ENCODE measurements at regions not wholly inside any gene's neighbourhood (a gene's known extent, or its start where the extent isn't known, plus 50 kb on each side); places are given as distances from the start of the nearest gene placed in this dataset.

DNA sequence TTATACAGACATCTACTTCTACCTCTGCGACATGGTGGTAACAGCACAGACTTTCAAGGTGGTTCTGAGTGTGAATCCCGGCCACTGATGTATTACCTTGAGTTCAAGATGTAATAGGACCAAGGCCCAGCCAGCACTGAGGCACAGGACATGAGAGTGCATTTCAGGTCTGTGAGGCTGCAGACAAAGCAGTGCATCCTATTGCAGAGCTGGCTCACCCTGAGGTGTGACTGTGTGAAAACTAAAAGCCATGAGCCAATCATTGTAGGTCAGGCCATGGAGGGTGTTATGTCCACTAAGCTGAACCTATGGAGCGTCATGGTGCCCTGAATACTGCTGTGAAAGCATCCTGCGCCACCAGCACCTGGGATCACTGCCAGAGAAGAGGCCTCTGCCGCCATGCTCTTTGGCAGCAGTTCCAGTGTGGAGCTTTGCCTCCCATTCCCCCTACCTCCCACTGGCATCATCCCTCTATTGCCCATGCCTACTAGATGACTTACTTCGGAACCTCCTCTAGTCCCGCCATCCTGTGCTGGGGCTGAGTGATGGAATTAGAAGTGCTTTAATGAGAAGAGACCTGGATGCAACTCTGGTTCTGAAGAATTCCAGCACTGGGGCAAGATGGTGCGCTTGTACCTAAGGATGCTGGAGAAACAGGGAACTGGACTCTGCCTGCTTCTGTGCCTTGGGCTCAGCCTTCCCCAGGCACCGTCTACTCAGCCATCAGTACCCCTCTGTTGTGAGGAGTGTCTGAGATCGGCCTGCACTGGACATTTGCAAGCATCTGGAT lies 112.0 kb upstream of the RMDN2 start:
- DNase-seq, result no peak

DNA sequence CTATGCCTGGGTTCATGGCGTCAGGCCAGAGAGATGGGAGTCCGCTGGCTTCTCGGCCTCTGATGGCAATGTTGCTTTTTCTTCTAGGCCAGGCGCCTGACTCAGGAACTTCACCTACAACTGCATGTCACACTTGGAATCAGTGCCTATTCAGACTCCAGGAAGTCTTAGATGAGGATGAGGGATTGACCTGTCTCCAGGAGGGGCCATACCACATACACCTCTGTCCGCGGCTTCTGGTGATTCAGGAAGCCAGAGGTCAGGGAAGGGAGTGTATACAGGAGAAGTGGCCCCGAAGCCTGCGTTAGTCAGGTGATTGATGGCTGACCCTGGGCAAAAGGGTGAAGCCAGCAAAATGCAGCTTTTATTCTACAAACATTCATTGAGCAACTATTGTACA lies 109.1 kb upstream of the RMDN2 start:
- no peak for DNase-seq

DNA sequence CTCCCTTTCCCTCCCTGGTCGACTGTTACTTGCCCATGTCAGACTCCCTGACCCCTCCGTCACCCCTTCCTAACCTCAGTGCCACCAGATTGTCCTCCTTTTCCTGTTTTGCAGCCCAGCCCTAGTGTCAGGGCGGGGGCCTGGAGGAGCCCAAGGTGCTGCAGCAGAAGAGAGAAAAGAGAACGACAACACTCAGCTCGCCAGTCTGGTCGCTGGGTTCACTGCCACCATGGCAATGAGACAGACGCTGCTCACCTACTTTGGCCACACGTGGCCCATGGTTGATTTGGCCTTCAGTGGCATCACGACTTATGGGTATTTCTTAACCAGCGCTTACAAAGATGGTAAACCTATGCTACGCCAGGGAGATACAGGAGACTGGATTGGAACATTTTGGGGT lies 108.4 kb upstream of the RMDN2 start:
- DNase-seq, result no peak

DNA sequence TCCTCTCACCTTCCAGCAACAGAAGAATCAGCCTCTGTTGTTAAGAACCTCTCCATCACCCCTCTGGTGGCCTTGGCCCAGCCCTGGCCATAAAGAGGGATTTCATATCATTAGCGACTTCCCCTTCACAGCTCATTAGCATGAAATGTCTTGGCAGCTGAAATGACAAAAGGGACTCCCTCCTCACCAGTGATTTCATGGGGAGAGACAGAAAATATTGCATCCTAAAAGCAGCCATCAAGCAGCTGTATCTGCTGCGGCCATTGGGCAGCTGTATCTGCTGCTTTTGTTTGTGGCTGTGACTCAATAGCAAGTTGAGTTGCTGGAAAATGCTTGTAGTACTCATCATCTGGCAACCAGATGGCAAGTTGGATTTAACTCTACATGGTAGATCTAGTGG lies 105.9 kb upstream of the RMDN2 start:
- DNase-seq, result no peak

DNA sequence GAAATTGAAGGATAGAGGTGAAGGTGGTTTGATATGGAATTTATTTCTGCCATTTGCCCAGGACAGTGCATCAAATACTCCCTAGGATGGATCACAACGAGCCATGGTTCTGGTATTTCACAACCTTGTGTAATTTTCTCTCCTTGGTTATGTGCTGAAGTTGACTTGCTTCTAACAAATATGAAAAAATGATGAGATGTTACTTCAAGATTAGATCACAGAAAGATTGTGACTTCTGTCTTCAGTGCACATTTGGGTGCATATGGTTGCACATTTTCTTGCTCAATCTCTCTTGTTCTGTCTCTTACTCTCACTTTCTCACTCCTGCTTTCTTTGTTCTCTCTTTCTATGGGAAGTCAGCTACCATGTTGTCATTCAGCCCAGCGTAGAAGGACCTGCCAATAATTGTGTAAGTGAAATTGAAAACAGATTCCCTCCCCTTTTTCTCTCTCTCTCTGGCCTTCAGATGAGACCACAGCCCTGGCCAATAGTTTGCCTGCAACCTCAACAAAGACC lies 104.6 kb upstream of the RMDN2 start:
- DNase-seq, result no peak

DNA sequence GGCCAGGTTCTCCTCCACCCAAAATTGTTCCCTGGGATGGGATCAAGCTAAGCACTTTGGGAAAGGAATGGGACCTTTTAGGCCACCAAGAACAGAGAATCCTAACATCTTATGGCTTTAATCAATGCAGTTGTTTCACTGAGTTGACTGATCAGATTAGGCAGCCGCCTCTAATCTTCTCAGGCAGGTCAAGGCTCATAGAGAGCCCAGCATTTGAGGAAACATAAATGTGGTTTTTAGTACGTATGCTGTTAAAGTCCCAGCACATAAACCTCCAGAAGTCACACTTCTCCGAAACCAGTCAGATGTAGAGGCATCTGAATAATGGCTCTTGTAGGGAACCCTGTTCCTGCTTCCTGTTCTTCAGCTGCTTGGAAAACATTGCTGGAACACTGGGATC lies 99.5 kb upstream of the RMDN2 start:
- DNase-seq, result peak; percentile 62

DNA sequence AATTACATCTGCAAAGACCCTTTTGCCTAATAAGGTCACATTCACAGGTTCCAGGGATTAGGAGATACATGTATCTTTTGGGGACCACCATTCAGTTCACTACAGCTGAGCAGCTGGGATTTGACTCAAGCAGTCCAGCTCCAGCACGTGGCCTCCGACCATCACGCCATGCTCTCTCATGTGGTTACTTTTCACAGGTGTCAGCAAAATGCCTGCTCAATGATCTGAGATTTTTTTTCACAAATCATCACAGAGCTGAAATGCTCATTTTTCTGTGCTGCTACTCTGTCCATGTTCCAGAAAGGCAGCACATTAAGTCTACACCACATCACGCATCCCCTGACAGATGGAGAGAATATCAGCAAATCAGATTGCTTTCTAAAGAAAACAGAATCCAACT lies 98.5 kb upstream of the RMDN2 start:
- no peak for DNase-seq

DNA sequence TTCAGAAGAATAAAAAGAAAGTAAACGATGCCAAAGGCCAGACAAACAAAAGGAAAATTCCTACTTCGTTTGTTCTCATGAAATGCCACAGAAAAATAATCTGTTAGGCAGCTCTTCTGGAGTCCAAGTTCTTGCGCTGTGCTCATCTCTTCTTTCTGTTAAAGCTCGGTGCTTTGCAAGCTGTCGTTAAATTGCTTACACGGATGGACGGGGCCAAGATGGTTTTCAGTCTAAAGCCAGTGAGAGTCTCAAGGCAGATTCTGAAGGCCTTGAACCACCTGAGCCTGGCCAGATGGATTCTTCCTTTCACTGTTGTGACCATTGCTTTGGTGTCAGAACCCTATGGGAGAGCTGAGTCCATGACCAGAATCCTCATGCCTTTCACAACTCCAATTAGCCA lies 97.6 kb upstream of the RMDN2 start:
- DNase-seq, result no peak

DNA sequence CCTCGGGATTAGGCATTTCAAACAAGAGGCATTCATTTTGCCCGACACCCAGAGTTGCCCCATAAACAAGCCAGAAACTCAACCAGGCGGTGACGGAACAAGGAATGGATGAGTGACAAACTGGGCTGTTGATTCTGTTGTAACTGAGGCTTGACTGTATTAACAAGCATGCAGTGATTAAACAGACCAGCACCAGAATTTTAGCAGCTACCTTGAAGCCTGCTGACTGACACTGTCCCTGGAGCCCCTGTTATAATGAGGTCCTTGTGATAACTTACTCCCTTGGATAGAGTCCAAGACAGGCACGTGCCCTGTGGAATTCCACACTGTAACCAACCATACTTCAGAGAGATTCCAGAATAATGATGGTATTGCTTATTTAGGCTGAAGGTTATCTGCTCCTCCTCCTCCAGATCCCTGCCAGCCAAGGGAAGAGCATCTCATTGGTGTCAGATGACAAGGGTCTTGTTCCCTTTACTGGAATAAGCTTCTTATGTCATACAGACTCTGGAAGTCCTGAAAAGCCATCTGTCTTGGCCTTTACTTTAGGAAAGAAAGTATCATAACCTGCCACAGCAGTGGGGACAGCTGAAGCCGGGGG lies 97.1 kb upstream of the RMDN2 start:
- DNase-seq, result no peak

DNA sequence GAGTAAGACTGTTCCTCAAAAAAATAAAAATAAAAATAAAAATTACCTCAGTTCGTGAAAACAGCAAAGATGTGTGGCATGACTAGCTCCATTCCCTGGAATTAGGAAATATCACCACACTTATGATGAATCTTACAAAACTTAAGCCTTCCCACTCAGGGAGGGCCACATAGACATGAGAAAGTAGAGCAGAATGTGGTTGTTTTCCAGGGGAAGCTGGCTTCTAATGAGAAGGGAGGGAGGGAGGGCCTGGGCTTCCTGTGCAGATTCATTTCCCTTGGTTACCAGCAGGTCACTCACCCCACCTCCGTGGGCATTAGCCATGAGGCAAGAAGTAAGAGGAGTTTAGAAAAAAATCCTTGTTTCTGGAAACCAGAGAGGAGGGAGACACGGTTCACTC lies 95.9 kb upstream of the RMDN2 start:
- no peak for DNase-seq

DNA sequence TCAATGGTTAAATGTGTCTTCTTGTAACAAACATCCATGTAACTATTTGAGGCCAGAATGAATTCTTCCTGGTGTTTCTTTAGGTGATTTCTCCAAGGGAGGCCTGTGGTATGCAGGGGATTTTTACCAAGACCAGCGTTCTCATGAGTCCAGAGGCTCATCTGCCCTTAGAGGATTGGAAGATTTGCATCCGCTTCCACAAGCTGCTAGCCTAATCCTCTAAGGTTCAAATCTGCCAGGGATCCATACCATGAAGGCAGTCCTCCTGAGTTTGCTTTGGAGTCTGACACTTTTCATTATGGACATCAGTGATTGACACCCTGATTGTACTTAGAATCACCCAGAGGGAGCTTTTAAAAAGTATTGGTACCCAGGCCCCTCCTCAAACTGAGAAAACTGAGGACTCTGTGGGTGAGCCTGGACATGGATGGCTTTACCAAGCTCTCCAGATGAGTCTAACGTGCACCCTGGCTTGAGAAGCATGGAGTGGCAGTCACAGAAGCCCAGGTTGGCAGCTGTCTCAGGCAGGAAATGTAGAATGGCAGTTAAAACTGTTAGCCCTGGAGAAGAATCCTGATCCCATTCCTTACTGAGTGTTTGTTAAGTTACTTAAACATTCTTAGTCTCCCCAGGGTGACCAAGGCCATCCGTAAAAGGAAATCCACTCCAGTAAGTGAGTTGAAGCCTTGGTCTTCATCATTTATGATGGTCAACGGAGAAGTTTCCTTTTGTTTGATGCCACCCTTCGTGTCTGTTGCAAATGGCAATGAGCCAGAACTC lies 95.3 kb upstream of the RMDN2 start:
- no peak for DNase-seq

DNA sequence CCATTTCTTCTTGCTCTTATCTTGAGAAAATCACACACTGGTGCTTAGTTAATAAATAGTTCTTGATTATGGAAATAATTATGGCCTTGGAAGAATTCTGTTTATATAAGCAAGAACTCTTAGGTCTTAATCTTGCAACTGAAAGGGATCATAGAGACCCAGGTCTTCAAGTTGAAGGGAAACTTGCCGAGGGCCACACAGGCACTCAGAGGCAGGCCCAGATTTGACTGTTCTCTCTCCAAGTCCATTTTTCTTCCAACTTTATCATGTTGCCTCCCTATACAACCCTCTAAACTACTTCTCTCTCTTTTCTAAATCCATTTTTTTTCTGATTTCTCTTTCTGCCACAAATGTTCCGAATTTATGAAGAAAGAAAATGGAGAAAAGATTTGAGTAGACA lies 94.5 kb upstream of the RMDN2 start:
- no peak for DNase-seq

DNA sequence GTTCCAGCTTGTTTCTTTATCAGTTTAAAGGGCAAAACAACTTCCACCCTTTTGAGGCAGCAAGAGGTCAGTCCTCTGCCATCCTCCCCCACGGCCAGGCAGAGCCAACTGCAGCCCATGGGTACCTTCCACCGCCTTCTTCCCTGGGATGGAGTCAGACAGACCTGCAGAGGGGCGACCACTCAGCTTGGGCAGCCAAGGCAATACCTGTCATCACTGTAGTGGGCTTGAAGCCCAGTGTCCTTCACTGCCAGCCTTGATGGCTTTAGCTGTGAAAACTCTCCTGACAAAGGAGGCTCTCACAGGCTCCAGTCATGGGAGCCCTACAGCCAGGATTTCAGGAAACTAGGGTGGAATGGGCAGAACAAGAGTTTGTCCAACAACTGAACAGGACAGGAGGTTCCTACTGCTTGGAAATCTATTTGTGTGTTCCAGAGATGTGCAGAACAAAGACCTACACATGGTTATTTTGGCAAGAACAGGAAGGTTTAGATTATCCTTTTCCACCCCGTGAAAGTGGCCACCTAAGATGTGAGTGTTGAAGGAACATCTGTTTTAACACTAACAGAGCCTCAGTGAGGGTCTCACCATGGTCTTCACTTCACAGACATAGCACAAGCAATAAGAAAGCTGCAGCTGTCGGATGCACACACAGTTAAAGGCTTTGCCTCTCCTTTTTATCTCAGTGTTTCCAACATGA lies 93.9 kb upstream of the RMDN2 start:
- no peak for DNase-seq

DNA sequence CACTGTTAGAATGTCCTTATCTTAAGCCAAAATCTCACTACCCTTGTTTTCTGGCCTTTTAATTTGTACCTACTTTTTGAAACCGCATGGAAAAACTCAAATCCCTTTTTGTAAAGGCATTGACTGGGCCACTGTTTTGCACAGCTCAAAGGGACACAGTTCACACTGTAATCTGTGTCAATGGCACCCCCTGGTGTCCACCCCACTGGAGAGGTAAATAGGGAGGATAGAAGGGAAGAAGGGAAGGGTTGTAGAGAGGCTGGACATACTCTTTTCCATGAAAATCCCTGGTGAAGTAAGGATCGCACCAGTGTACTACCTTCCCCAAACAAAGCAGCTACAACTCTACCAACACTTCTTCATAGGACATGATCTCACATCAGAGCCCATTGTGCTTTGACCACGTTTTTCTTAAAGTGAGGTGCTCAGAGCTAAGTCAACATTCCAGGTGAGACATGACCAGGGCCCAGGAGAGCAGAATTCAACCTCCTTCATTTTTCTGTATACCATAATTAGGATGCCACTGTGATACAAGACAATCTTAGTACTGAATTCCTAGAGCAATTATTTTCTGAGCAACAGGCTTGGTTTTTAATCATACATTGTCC lies 92.4 kb upstream of the RMDN2 start:
- DNase-seq, result peak; percentile 91

DNA sequence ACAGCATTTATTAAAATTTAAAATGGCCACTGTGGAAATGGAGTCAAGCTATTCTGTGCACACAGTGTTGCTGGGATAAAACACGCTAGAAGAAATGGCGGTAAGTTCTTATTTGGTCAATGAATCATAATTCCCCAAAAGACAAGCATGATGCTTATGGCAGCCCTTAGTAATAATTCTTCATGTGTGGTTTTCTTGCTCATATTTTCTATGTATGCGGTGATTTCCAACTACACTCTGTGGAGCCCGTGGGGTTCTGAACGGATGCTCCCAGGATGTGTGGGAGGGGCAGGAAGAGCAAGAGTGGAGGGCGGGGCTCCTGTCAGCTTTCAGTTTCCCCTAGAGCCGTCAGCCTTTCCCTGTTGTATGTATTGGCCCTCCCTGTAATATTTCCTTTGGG lies 91.7 kb upstream of the RMDN2 start:
- DNase-seq, result no peak

DNA sequence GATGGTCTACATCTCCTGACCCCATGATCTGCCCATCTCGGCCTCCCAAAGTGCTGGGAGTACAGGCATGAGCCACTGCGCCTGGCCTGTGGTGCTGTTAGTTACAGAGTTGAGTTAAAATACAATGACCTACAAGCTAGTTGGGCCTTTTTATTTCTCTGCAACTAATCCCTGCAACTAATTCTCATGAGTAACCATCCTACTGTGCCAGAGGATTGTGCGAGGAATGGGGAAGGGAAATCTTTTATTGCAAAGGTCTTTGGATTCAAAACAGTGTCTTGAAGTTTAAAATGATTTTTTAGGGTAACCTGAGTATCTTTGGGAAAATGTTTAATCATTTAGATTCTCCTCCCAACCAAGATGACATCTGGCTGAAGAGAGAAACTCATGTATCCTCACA lies 88.8 kb upstream of the RMDN2 start:
- DNase-seq, result no peak

DNA sequence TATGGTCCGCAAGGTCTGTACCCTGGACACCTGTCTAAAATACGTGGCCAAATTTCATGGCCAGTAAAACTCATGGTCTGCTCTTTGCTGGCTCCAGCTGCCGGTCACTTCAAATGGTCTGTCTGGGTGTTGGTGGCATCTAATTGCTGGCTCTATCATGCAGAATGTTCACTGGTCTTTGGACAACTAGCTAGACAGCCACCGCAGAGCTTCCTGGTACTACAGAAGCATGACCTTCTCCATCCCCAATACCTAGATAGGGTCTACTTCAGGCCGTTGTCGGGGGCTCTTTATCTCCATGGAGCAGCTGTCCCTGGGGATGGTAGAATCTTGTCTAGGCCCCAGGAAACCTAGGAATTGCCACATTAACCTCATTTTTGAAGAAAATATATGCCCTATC lies 88.4 kb upstream of the RMDN2 start:
- DNase-seq, result no peak

DNA sequence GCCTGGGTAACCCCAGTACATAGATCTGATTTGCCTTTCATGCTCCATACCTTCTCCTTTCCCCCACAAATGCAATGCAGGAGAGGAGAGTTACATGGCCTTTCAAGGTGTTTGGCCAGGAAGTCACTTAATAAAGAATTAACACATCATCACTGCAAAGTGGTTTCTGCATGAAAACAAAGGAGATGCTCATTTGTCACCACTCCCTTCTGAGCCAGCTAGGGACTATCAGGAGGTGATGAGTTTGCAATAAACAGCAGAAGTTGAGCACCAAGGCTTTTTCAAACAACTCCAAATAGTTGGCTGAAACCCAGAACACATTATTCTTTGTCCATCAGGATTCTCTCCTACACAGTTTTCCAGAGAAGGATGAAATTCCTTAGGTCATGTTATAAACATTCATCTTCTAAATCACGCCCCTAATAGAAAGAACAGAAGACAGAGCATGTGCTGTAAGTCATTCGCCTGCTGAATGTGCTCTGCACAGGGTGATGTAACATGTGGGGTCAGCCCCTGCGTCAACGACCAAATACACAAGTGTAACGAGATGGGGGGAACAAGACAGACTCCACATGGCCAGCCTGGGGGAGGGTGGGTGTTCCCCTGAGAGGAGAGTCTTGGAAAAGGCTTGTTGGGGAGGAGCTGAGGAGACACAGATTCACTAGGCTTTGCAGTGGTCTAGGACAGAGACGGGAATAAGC lies 87.3 kb upstream of the RMDN2 start:
- DNase-seq, result no peak

DNA sequence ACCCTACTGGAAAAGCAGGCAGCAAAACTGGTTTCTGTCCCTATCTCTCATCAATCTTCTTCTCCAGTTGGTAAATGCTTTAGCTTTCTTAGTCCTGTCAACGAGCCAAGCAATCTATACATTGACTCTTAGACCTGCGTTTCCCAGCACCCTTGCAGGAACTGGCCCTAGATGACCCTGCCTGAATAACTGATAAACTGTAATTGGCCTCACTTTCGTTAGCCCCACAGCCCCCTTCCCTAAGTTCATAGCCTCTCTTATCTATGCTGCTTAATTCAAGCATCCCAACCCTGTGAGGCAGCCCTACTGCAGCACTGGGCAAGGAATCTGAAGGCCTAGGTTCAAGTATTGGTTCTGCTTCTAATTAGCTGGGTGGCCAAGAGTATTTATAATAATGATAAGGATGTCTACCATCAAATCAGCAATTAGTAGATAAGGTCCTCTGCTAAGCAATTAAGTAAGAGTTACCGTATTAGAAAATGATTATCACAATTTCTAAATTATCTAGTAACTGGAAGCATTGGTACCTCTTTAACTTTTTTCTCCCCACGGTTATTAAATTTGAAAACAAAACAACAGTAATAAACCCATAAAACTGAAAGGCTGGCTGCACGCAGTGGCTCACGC lies 86.4 kb upstream of the RMDN2 start:
- no peak for DNase-seq

DNA sequence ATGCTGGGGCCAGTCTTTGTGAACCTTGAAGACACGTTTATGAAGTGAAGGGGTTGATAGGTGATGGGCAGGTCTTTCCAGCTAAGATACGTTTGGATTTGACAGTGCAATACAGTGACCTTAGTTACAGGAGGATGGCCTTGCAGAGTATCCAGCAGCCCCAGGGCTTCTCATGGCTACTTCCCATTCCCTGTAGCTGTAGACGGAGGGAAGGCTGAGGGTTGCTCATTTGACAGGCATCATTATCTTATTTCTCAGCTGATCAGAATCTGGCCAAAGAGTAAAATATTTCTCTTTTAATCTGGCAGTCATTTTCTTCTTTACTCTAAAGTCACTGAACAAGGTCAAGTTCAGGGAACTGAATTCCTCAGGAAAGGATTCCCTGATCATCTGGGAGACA lies 85.1 kb upstream of the RMDN2 start:
- DNase-seq, result no peak

DNA sequence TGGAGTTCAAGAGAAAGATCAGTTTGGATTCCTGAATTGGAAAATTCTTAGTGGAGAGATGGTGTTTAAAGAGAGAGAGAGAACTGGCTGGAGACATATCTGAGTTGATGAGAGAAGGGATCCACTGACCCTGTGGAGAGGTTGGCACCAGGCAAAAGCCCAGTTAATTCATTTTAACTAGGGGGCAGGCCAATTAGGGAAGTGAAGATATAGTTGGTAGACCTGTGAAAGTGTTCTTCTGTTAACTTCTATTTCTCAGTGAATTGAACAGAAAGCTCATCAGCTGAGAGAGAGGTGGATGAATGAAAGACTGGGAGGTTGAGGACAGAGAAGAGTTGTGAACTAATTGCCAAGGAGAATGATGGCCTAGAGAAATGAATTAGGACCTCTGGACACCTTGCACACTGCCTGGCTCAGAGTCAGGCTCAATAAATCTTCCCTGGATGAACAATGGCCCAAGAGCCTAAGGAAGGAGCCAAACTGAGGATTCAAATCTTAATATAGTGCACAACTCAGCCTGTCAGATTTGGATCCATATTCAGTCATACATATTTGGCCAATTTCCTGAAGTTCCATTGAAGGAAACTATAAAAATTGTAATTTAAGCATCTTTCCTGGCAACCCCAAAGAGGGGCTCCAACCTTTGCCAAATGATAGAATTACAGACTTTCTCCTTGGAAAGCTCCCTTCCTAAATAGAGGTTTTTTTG lies 82.2 kb upstream of the RMDN2 start:
- no peak for DNase-seq
